SK-N-DZ (cell line): ENCODE measurements at regions not wholly inside any gene's neighbourhood (a gene's known extent, or its start where the extent isn't known, plus 50 kb on each side); places are given as distances from the start of the nearest gene placed in this dataset.

Source experiments
- DNase-seq: peaks from one replicate; pipeline ENCODE4 v3.0.0-alpha.2; 2015; ENCODE audit warnings: low spot score

DNA sequence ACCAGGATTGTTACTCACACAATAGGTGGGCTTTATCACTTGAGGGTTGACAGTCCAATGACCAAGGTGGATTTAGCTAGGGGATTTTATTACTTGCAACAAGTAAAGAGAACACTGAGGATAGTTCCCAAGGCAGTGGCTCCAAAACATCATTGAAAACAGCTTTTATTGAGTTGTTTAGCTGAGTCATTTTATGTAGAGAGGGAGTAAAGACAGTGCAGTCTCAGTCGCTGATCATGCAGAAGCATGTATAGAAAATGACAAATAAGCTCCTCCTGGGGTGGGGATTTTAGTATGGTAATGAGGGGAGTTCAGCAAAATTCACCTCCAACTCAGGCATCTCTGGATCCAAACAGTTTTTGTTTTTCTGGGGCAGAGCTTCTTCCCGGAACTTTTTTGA, 163.0 kb upstream of the CCDC179 start:
- no peak for DNase-seq

DNA sequence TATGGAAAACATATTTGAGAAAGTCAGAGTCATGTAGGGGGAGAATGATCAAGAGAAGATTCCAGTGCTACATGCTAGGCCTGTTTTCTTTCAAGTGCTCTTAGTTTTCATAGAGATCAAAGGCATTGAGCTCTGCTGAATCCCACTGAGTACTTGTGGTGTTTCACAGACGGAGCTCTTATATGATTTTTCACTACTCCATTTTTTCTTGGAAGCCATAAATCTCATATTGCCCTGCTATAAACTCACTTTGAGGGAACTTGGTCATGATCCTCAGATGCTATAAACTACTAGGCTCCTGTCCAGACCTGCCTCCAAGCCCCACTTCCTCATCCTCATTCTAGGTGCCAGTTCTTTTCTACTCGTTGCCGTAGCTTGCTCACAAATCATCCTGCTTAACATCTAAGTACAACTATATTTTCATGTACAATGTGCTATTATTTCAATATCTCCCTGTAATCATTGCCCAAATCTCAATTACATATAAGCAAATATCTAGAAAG, 180.8 kb upstream of the CCDC179 start:
- no peak for DNase-seq

DNA sequence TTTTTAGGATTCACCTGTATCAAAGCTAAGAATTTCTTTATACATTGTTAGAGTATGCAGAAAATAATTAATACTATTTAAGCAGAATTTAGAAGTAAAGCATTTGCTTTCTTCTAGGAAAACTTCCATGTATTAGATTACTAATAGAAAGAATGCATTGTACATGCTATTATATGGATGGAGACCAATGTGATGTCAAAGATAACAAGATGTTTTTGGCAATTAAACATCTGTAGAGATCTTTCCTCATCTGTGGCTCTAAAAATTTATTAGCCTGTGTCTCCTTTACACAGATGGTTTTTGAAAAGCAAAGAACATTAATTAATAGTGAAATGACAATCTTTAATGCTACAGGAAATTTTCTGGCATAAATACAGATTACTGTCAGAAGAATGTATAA, 198.4 kb upstream of the CCDC179 start:
- no peak for DNase-seq

DNA sequence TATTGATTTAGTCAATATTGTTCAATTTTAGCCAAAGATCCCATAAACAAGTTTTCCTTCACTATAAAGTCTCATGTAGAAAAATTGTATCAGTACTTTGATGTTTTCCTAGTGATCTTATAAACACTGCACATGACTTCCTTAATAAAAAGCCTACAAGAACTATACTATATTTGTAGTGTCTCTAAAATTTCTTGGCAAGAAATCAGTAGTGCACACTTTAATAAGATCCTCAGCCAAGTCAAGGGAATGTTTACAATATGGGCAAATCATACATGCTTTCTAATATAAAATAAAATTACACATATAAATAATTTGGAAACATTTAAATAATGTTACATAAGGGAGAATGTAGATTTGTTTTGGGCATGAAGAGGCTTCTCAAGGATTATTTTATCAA, 203.0 kb upstream of the CCDC179 start:
- DNase-seq: no peak

DNA sequence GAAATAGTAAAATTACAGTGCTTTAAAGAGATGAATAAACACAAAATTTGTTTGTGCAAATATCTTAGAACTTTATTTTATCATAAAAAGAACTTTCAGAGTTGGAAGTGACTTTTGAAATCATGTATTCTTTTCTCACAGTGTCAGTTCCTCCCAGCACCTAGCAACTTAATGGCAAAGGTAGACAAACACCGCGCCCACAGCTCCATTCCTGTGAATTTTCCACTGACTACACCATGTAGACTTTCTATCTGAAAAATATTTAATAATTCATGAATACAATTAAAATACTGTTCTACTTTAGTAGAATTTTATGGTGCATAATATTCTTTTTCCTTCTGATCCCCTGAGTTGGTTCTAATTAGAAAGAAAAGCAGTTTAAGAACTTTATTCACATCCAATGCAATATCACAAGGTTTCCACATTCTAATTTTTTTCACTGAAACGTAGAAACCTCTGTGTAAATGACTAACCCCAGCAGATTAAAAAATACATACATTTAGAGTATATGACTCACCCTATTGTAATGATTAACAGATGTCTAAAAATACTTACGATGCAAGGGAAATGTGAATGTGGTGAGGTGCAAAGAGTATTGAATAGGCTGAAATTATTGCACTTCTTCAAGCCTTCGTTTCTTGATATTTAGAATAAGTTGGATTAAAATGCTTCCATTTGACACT, 218.2 kb upstream of the CCDC179 start:
- no peak for DNase-seq

DNA sequence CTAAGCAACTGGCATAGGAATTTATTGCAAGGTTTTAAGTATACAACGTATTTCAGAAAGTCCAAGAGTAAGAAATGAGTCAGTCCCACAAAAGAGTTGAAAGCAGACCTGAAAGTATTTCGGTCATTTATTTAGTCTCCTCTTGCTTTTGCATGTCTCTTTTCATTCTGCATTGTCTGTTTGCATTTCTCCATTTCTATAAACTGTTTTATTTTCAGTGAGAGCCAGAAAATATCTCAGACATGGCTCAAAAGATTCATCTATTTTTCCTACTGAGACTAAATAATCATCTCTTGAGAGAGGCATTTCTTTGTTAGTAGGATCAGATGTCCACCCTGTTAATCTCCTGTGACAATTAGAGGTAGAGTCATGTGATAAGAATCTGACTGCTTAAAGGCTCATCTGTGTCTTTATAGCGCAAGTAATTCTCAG, 219.1 kb upstream of the CCDC179 start:
- no peak for DNase-seq

DNA sequence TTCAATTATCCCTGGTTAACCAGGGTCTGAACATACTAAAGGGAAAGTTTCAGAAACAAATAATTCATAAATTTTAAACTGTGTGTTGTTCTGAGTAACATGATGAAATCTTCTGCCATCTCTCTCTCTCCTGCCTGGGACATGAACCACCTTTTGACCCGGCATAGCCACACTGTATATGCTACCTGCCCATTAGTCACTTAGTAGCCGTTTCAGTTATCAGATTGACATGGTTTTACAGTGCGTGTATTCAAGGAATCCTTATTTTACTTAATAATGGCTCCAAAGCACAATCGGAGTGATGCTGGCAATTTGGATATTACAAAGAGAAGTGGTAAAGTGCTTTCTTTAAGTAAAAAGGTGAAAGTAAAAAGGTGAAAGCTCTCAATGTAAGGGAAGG, 227.1 kb upstream of the CCDC179 start:
- DNase-seq: no peak

DNA sequence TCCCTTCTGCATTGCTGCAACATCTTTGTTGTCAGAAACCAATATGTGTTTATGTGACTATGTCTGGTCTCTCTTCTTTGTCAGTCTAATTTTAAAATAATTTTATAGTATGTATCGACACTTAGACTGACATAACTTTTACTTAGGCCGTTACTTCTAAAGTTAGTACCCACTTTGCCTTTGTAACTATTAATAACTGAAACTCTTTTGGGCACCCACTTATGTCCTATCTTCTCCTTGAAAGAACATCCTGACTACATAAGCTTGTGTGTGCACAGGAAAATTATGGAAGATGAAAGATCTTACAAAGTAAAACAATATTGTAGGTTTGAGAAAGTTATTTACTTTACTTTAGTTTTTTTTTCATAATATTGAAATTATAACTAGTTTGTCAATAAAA, 230.4 kb upstream of the CCDC179 start:
- DNase-seq: no peak

DNA sequence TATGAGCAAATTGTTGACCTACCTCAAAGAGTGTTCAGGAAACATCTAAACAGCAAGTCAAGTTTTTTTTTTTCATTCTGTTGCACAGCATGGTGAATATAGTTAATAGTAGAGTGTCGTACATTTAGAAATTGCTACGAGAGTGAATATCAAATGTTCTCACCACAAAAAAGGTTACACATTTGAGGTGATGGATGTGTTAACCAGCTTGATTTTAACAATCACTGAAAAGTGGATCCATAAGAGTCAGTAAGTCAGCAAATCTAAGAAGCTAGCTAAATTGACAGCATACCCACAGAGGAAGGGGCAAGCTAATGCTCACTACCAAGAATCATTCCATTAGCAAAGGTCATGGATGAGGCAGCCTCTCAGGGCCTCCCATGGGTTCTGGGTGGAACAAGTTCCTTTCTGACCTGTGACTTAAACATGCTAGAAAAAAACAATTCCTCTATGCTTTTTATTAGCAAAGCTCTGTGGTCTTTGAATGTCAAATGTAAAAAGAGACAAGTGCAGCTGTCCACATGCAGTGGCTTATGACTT, 235.4 kb upstream of the CCDC179 start:
- no peak for DNase-seq

DNA sequence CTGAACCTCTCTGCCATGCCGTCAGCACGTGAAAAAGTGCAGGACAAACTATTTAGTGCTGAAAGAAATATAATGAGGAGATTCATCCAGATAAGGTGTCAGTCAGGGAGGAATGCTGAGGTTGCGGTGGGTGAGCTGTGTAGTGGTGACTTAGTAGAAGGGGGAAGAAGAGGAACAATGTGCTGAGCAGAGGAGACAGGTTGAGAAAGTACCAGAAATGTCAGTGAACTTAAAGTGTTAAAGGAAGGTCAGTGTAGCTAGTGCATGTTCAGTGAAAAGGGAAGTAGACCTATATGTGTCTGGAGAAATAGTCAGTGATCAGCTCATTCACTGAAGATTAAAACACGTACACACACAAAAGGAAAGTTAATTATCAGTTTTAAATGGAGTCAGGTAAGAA, 237.6 kb upstream of the CCDC179 start:
- peak; percentile 59 for DNase-seq

DNA sequence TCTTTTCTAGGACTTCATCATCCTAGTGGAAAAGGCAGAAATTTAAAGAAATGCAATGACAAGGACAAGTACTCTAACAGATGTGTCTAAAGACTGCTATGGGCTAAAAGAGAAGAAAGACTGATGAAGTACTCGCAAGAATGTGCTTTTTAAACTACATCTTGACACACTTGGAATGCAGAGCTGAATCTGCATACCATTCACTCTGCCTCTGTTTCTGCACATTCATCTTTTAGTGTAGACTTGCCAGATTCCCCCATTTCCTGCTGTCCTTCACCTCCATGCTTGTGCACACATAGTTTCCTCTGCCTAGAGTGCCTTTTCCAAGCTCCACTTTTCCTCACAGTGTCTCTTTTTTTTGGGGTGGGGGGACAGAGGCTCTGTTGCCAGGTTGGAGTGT, 239.0 kb upstream of the CCDC179 start:
- no peak for DNase-seq

DNA sequence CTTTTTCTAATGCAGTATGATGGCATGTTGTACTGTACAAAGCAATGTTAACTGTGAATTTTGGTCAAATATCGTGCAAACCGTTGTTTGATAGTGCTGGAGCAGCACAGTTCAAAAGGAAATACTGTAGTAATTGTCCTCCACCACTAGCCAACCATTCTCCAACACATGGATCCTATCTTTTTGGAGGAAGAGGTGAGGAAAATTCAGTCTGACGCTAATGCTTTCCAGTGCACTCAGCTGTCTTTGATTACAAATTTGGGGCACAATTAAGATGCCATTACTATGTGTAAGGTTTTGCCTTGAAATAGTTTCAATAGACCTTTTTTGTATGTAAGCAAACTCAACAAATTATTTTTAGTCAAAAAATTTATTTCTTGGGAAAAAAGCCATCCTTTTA, 240.5 kb upstream of the CCDC179 start:
- DNase-seq: no peak

DNA sequence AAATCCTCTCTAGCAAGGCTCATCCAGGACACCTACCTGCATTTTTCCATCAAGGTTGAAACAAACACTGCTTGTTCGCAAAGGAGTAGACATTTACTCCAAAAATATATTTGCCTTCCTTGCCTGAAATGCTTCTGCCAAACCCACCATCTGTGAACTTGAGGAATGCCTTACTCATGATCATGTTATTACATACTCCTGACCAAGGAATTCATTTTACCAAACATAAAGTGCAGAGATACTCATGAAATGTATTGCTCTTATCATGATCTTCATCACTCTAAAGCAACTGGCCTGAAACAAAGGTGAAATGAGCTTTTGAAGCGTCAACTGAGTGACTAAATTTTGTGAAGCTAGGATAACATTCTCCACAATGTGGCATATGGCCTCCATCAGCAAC, 243.1 kb upstream of the CCDC179 start:
- DNase-seq: no peak

DNA sequence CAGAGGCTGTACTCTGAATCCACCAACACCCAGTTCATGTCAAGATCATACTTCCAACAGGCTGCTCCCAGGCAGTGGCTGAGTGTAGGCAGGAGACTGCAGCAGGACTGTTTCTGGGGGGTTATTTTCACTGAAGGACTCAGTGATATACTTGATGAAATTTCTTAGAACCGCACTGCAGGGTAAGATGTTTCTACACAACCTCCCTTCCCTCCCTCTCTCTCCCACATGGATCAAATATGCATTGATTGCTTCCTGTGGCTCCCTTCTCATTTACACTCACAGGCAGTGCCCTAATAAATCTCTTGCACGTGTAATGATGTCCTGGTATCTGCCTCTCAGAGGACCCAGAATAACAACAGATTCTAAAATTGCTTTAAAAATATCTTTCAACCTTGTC, 251.3 kb upstream of the CCDC179 start:
- DNase-seq: no peak

DNA sequence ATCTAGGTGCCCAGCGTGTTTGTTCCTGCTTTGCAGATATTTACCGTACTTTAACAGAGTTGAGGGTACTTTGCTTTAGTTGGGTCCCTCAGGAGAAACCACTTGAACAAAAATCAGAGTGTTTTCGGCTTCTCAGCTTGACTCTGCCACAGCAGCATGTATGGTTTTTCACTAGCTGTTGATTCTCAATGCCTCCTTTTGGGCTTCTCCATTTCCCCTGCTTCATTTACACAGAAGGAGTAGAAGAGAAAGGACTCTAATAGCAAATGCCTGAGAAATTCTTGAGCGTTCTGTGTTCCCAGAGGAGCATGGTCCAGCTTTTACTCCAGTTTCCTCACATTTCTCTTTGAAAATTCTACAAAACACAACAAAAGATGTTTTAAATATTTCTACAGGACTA, 252.1 kb upstream of the CCDC179 start:
- DNase-seq: no peak

DNA sequence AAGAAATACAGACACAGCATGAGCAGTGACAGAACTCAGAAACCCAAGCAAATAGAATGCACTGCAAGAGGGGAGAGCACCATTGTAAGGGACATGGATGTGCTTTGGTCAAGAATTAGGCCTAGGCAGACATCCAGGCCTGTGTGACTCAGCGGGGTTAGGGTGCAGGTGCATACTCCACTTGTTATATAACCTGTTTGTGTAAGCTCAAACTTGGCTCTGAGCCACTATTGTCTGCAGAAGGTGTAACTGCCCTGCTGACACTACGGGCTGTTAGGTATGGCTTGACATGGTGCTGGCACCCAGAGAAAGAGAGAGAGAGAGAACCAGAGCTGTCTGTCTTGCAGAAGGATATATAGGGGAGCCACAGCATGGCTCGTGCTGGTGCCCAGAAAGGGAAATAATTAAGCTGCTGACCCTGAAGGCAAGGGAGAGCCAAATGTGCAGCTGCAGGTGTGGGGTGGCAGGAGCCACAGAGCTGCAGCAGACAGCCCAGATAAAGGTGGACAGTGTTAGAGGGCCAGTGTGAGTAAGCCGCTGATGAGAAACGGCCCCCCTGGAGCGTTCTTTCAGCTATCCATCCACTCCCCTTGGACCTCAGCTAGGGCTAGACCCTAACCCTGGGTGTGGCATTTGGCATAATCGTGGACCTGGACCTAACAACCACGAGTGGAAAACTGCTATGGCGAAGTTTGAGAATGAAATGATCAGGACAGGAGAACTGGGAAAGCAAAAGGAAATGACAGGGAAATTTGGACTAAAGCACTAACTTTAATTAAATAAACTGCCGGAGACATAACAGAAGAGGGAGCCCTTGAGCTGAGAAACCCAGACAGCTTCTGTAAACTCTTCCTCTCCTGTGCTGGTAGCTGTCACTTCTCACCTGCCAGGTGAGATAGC, 253.0 kb upstream of the CCDC179 start:
- DNase-seq: peak; percentile 52

DNA sequence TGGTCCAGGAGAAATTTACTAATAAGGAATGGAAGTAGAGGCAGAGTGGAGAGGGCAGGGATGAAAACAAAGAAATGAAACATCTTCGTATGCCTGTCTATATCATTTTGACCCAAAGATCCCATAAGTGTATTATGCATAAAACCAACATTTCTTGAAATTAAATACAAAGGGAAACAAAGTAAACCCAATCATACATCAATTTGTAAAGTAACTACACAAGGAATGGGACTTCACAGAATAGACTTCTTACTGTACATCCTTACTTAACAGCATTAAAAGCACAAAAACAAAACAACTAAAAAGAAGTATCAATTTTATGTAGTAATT, 253.6 kb upstream of the CCDC179 start:
- no peak for DNase-seq

DNA sequence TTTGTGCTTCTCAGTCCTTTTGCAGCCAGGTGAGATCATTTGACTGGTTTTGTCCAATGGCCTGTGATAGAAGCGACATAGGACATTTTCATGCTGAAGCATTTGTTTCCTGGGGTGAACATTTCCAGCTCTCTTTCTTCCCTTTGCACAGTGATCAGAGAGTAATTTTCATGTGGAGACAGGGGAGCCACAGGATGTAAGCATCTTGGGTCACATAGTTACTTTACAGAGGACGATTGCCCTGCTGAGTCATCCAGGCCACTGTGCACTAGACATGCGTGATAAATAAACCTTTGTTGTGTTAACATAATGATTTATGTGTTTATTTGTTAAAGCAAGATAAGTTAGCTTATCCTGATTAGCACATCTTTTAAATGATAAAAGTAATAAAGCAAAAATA, 263.5 kb upstream of the CCDC179 start:
- DNase-seq: no peak

DNA sequence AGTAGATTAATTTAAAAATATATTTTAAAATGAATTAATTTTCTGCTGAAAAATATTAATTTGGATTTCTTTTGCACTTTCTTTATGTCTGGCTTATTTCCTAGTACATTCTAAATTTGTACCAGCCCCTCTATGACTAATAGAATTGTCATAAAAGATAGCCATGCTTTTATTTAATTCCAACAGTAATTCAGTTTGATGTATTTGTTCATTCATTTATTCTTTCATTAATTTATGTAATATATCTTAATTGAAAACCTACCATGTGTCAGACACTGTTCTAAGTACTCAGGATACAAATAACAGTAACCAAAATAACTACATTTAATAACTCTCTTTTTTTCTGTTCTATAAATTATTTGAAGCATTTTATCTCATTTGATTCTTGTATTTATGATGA, 264.0 kb upstream of the CCDC179 start:
- no peak for DNase-seq

DNA sequence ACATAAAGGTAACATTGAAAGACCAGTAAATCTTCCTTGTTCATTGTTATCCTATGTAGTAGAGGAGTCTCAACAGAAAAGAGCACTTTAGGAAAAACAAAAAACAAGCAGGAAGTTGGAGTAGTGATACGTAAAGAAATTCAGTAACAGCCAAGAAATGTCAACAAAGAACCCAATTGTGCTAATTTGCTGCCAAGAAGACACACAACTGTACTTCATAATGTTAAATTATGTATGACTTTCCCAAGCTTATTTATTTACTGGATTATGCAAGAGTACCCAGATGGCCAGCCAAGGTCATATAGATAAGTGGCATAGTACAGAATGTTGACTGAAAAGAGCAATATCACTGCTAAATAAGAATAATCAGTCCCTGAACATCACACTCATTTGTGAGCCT, 264.7 kb upstream of the CCDC179 start:
- DNase-seq: no peak

DNA sequence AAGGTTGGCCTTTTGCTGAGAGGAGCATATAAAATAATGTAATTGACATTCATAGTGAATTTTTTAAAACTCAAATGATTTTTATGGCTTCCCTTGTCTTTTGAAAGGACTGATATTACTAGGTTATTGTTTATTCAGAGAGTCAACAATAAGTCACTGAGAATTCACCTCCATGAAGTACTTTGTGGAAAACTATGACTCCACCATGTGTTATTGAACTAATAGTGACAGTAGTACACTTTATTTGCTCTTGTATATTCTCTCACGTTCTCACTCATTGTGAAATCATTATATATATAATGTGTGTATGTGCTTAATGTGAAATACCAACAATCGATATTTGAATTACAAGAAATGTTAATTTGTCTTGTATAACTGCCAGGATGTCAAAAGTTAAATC, 267.4 kb upstream of the CCDC179 start:
- DNase-seq: no peak

DNA sequence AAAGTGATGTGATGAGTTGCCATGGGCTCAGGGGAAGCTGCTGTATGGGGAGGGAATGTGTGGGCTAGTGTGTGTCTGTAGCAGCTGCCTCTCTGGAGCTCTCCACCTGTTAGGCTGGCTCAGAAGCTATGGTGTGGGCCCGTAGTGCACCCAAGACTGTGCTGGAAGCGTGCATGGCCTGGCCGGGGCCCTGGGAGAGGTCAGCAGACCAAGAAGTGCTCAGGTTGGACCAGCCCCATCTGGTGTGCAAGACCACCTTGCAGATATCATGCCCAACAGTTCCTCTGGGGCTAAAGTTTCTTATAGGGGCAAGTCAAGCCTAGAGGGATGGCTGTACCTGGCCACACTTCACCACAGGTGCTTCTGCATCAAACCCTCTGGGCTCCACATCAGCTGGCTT, 274.4 kb upstream of the CCDC179 start:
- DNase-seq: no peak

DNA sequence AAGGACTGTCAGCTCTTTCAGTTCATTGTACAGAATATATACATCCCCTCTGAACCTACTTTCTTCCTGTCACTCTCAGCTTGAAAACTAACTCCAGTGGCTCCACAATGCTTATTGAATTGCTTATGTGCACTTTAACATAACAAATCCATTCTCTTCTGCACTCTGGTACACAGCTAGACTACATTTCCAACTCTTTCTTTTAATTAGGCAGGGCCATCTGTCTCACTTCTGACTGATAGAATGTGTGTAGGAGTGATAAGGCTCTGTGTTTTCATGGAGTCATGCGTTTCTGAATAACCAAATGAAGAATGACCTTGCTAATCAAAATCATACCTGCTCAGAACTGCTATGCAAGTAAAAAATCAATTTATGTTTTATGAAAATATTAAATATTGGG, 278.5 kb upstream of the CCDC179 start:
- peak; percentile 56 for DNase-seq
